OCI-LY3 (cell line): ENCODE measurements at regions not wholly inside any gene's neighbourhood (a gene's known extent, or its start where the extent isn't known, plus 50 kb on each side); places are given as distances from the start of the nearest gene placed in this dataset.

ENCODE experiments used
- CTCF ChIP-seq: fragments of 200-600, 300-600 bp; sonication (generic); IDR thresholded peaks from 2 replicates; pipeline ENCODE4 v1.5.1; 2014; ENCODE audit warnings: antibody characterized with exemption, low read length, low read depth
- EZH2phosphoT487 ChIP-seq: fragments of 200-600 bp; shearing (Covaris generic); IDR thresholded peaks from 2 replicates; pipeline ENCODE4 v1.6.1; 2018; ENCODE audit warnings: antibody characterized with exemption, mixed run types, low read depth

DNA sequence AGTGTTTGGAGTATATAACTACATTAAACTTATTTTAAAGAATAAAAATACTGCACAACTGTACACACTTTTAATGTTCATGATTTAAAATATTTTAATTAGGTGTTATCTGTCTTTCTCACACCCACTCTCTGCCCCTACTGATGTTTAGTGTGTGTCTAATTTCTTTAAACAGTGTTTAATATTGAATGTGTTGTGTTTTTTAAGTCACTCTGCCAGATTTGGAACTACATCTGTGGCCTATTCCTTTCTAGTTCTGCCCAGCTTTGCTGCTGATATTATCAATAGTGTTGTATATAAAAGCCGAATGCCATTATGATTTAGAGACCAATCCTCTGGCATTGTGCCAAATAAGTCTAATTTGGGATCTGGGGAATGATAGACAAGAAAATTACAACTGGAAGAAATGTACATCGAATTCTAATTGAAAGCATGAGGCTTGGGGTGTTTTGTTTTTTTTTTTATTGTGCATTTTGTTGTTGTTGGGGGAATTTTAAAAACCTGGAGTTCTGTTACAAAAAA lies 398.0 kb downstream of the CPS1 start:
- TF ChIP-seq CTCF = no peak
- no peak for TF ChIP-seq EZH2phosphoT487
